HUDEP-2 (cell line): ENCODE measurements at regions not wholly inside any gene's neighbourhood (a gene's known extent, or its start where the extent isn't known, plus 50 kb on each side); places are given as distances from the start of the nearest gene placed in this dataset.

Source experiments
- DNase-seq, 76 experiments: peaks; one replicate each; lab custom pipeline; 2025; ENCODE audit not compliant: unreplicated experiment in 76 of 76; lab: John Stamatoyannopoulos, UW

- no peak for DNase-seq
These were observed 433.7 kb upstream of the SPRED2 start for GRCh38 chr2:65866148-65866547.

GRCh38 chr2:65864619-65865018, 432.2 kb upstream of the SPRED2 start:
- no peak for DNase-seq

- no peak for DNase-seq
These were observed 431.3 kb upstream of the SPRED2 start for GRCh38 chr2:65863713-65864112.

GRCh38 chr2:65856928-65857327, 424.5 kb upstream of the SPRED2 start:
- no peak for DNase-seq

- DNase-seq = no peak
These were observed 424.0 kb upstream of the SPRED2 start for GRCh38 chr2:65856423-65856822.

GRCh38 chr2:65850695-65851094, 418.3 kb upstream of the SPRED2 start:
- no peak for DNase-seq

- no peak for DNase-seq
These were observed 414.7 kb upstream of the SPRED2 start for GRCh38 chr2:65846989-65847678.

GRCh38 chr2:65845442-65846182, 413.2 kb upstream of the SPRED2 start:
- no peak for DNase-seq

- no peak for DNase-seq
These were observed 409.7 kb upstream of the SPRED2 start for GRCh38 chr2:65842104-65842503.

- DNase-seq = no peak
These were observed 403.7 kb upstream of the SPRED2 start for GRCh38 chr2:65835975-65836549.

GRCh38 chr2:65834771-65835475, 402.5 kb upstream of the SPRED2 start:
- DNase-seq = no peak

- DNase-seq = no peak
These were observed 401.7 kb upstream of the SPRED2 start for GRCh38 chr2:65834062-65834461.

- DNase-seq = no peak
These were observed 399.1 kb upstream of the SPRED2 start for GRCh38 chr2:65831509-65831908.

- no peak for DNase-seq
These were observed 394.2 kb upstream of the SPRED2 start for GRCh38 chr2:65826567-65826966.

- DNase-seq = no peak
These were observed 391.1 kb upstream of the SPRED2 start for GRCh38 chr2:65823511-65823910.

GRCh38 chr2:65820454-65820853, 388.1 kb upstream of the SPRED2 start:
- no peak for DNase-seq

GRCh38 chr2:65819963-65820362, 387.6 kb upstream of the SPRED2 start:
- DNase-seq = no peak

GRCh38 chr2:65818873-65819451, 386.6 kb upstream of the SPRED2 start:
- peak in 16 of 76 experiments; percentile 7 to 45 (median 25) for DNase-seq

GRCh38 chr2:65813631-65814173, 381.3 kb upstream of the SPRED2 start:
- DNase-seq = no peak

- no peak for DNase-seq
These were observed 380.5 kb upstream of the SPRED2 start for GRCh38 chr2:65812887-65813286.

GRCh38 chr2:65807942-65808341, 375.5 kb upstream of the SPRED2 start:
- no peak for DNase-seq
